Transverse colon (tissue), 4 donors: ENCODE measurements at regions not wholly inside any gene's neighbourhood (a gene's known extent, or its start where the extent isn't known, plus 50 kb on each side); places are given as distances from the start of the nearest gene placed in this dataset.

Experiments used
- POLR2A ChIP-seq: fragments of 450-650 bp; IDR thresholded peaks from one replicate; pipeline ENCODE4 v1.6.1; 2016; ENCODE audit warnings: antibody characterized with exemption, mild to moderate bottlenecking, moderate library complexity
- POLR2AphosphoS5 ChIP-seq, 3 donors: sonication (generic); formaldehyde crosslinking; IDR thresholded peaks; one replicate each; pipeline ENCODE4 v1.6.1; 2016; ENCODE audit warnings: antibody characterized with exemption in 3 of 3
- TF ChIP-seq, protein P1 (sequence below), 5 experiments: fragments of 200-600 bp in 3 of 5; fragments of 450-650 bp in 2 of 5; sonication (generic) in 3 of 5; IDR thresholded peaks; 1 replicate in 2 of 5; 2 replicates in 3 of 5; pipeline ENCODE4 v1.5.1; 2016 to 2017; ENCODE audit warnings: antibody characterized with exemption in 5 of 5, inconsistent platforms in 3 of 5, mild to moderate bottlenecking in 2 of 5, moderate library complexity in 1 of 5

GRCh38 chr20:40525351-40525750 is 163.7 kb downstream of the MAFB start:
- TF ChIP-seq, protein P1, sequence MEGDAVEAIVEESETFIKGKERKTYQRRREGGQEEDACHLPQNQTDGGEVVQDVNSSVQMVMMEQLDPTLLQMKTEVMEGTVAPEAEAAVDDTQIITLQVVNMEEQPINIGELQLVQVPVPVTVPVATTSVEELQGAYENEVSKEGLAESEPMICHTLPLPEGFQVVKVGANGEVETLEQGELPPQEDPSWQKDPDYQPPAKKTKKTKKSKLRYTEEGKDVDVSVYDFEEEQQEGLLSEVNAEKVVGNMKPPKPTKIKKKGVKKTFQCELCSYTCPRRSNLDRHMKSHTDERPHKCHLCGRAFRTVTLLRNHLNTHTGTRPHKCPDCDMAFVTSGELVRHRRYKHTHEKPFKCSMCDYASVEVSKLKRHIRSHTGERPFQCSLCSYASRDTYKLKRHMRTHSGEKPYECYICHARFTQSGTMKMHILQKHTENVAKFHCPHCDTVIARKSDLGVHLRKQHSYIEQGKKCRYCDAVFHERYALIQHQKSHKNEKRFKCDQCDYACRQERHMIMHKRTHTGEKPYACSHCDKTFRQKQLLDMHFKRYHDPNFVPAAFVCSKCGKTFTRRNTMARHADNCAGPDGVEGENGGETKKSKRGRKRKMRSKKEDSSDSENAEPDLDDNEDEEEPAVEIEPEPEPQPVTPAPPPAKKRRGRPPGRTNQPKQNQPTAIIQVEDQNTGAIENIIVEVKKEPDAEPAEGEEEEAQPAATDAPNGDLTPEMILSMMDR (IDR thresholded peaks at IDR 0.05), result no peak
- TF ChIP-seq POLR2AphosphoS5 (IDR thresholded peaks at IDR 0.05) (no peak), POLR2A (no peak)
